ENCODE measurements at regions not wholly inside any gene's neighbourhood (a gene's known extent, or its start where the extent isn't known, plus 50 kb on each side); places are given as distances from the start of the nearest gene placed in this dataset.

- Histone ChIP-seq H2AFZ (replicated peaks; ENCODE audit: low read length, poor library complexity) (no peak overlapping the region), H2AK9ac (replicated peaks; ENCODE audit: low read depth, low read length, poor library complexity) (no peak overlapping the region), H3K4me3 (ENCODE audit: insufficient read depth, low read depth, low read length) (no peak overlapping the region), H3K9me1 (ENCODE audit: insufficient read depth, low read length) (no peaks in the 10 kb centered on the region), H4K20me1 (ENCODE audit: insufficient read depth, low read length) (no peaks in the 10 kb centered on the region), H3K79me1 (ENCODE audit: low read depth in 1 of 2, low read length in 2 of 2) (no peaks in the 10 kb centered on the region), H3K27me3 (ENCODE audit: control insufficient read depth, insufficient read depth, low read length) (no peaks in the 10 kb centered on the region), H4K5ac (ENCODE audit: low read depth, low read length) (no peak overlapping the region), H3K36me3 (ENCODE audit: control insufficient read depth, insufficient read depth, low read length) (no peaks in the 10 kb centered on the region), H3K9ac (ENCODE audit: low read depth, low read length) (no peak overlapping the region), H4K91ac (ENCODE audit: insufficient read depth, low read depth, low read length) (no peak overlapping the region), H2BK20ac (ENCODE audit: low read depth, low read length) (no peak overlapping the region), H3K14ac (replicated peaks; ENCODE audit: low read depth, low read length) (no peak overlapping the region), H3K4me2 (ENCODE audit: low read depth, low read length) (no peak overlapping the region), H3K27ac (ENCODE audit: insufficient read depth, low read length) (no peak overlapping the region), H3K4me1 (ENCODE audit: control insufficient read depth, insufficient read depth, low read length) (no peaks in the 10 kb centered on the region), H4K8ac (ENCODE audit: low read depth in 2 of 2, low read length in 2 of 2) (no peak overlapping the region), H2AK5ac (ENCODE audit: low read depth, low read length) (no peak overlapping the region), H2BK120ac (ENCODE audit: low read depth, low read length) (no peak overlapping the region), H3K4ac (ENCODE audit: low read depth, low read length) (no peak overlapping the region), H3K56ac (ENCODE audit: extremely low read depth, insufficient read depth, low read length) (no peak overlapping the region), H3K18ac (ENCODE audit: low read depth, low read length) (no peak overlapping the region), H2BK15ac (ENCODE audit: low read depth, low read length) (no peak overlapping the region), H3K9me3 (ENCODE audit: control insufficient read depth, insufficient read depth, low read length) (no peaks in the 10 kb centered on the region), H2BK5ac (ENCODE audit: low read depth, low read length, poor library complexity, severe bottlenecking) (no peak overlapping the region), H3K23ac (ENCODE audit: low read depth, low read length) (no peak overlapping the region)
- WGBS, 2 experiments (ENCODE audit: extremely low coverage in 2 of 2, insufficient read length in 1 of 2) = 100% methylated on average over 1 of the region's 2 CpGs; no CpG with 5 or more reads in 1 of the 2 experiments
- intact Hi-C loops (cut with micrococcal nuclease) = no loop called here
- BruUV-seq (replicated peaks) = no TSS peak
- dilution Hi-C loops (cut with HindIII; ENCODE audit: low sequenced_read_pairs, unreplicated experiment) = no loop called here
- ATAC-seq (ENCODE audit: low read depth) (no peak), DNase-seq (no peak)
- in situ Hi-C loops (cut with MboI; ENCODE audit: low sequenced_read_pairs) = no loop called here
- CTCF ChIA-PET = no interaction called here
- TF ChIP-seq CHD1 (IDR thresholded peaks at IDR 0.05; ENCODE audit: low read depth, low read length) (no peak), NFE2L2 (IDR thresholded peaks at IDR 0.05; ENCODE audit: low read depth, low read length) (no peak), RCOR1 (IDR thresholded peaks at IDR 0.05; ENCODE audit: insufficient replicate concordance, low read length) (no peak), FOS (IDR thresholded peaks at IDR 0.05; ENCODE audit: low read depth, low read length) (no peak), BHLHE40 (IDR thresholded peaks at IDR 0.05; ENCODE audit: low read depth, low read length) (no peak), RAD21 (IDR thresholded peaks at IDR 0.05; ENCODE audit: low read length) (no peak), MAZ (IDR thresholded peaks at IDR 0.05; ENCODE audit: borderline replicate concordance, low read depth, low read length) (no peak), MXI1 (IDR thresholded peaks at IDR 0.05; ENCODE audit: borderline replicate concordance, low read depth, low read length) (no peak), CEBPB (IDR thresholded peaks at IDR 0.05; ENCODE audit: low read depth, low read length) (no peak), POLR2A (IDR thresholded peaks at IDR 0.05; ENCODE audit: low read depth, low read length) (no peak), RFX5 (IDR thresholded peaks at IDR 0.05; ENCODE audit: low read depth, low read length) (no peak), MAFK (IDR thresholded peaks at IDR 0.05; ENCODE audit: low read depth, low read length) (no peak), SMC3 (IDR thresholded peaks at IDR 0.05; ENCODE audit: low read depth, low read length) (no peak)
- TF ChIP-seq, protein P1, sequence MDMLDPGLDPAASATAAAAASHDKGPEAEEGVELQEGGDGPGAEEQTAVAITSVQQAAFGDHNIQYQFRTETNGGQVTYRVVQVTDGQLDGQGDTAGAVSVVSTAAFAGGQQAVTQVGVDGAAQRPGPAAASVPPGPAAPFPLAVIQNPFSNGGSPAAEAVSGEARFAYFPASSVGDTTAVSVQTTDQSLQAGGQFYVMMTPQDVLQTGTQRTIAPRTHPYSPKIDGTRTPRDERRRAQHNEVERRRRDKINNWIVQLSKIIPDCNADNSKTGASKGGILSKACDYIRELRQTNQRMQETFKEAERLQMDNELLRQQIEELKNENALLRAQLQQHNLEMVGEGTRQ (IDR thresholded peaks at IDR 0.05; ENCODE audit: low read depth, low read length) = no peak
- TF ChIP-seq, protein P2, sequence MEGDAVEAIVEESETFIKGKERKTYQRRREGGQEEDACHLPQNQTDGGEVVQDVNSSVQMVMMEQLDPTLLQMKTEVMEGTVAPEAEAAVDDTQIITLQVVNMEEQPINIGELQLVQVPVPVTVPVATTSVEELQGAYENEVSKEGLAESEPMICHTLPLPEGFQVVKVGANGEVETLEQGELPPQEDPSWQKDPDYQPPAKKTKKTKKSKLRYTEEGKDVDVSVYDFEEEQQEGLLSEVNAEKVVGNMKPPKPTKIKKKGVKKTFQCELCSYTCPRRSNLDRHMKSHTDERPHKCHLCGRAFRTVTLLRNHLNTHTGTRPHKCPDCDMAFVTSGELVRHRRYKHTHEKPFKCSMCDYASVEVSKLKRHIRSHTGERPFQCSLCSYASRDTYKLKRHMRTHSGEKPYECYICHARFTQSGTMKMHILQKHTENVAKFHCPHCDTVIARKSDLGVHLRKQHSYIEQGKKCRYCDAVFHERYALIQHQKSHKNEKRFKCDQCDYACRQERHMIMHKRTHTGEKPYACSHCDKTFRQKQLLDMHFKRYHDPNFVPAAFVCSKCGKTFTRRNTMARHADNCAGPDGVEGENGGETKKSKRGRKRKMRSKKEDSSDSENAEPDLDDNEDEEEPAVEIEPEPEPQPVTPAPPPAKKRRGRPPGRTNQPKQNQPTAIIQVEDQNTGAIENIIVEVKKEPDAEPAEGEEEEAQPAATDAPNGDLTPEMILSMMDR (conservative IDR thresholded peaks at IDR 0.05; ENCODE audit: low read depth, low read length) = no peak
- TF ChIP-seq, protein P3, sequence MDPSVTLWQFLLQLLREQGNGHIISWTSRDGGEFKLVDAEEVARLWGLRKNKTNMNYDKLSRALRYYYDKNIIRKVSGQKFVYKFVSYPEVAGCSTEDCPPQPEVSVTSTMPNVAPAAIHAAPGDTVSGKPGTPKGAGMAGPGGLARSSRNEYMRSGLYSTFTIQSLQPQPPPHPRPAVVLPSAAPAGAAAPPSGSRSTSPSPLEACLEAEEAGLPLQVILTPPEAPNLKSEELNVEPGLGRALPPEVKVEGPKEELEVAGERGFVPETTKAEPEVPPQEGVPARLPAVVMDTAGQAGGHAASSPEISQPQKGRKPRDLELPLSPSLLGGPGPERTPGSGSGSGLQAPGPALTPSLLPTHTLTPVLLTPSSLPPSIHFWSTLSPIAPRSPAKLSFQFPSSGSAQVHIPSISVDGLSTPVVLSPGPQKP (IDR thresholded peaks at IDR 0.05; ENCODE audit: borderline replicate concordance, low read depth, low read length) = no peak
- POLR2A ChIA-PET (ENCODE audit: unreplicated experiment) = no interaction called here
Observed at GRCh38 chr13:89003656-89004055, 1332.5 kb downstream of the SLITRK5 start.

Data from IMR-90 (cell line).